ENCODE measurements at regions not wholly inside any gene's neighbourhood (a gene's known extent, or its start where the extent isn't known, plus 50 kb on each side); places are given as distances from the start of the nearest gene placed in this dataset.
"Not testable (repeated sequence)": the region's sequence is repeated elsewhere in the genome, so short reads cannot be mapped to it uniquely, and the experiment has no call there.

DNA sequence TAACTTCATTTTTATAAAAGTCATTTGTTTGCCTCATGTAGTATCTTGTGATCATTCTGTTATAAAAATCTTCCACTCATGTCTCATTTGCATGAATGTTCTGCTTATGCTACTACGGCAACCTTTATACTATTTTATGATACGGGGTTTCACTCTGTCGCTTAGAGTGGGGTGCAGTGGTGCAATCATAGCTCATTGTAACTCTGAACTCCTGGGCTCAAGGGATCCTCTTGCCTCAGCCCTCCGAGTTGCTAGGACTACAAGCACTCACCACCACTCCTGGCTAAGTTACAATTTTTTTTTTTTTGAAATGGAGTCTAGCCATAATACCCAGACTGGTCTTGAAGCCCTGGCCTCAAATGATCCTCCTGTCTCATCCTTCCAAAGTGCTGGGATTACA, 154.4 kb upstream of the PREP start:
- DNase-seq (ENCODE audit: low read depth in 1 of 2, low spot score in 1 of 2) = no peak

DNA sequence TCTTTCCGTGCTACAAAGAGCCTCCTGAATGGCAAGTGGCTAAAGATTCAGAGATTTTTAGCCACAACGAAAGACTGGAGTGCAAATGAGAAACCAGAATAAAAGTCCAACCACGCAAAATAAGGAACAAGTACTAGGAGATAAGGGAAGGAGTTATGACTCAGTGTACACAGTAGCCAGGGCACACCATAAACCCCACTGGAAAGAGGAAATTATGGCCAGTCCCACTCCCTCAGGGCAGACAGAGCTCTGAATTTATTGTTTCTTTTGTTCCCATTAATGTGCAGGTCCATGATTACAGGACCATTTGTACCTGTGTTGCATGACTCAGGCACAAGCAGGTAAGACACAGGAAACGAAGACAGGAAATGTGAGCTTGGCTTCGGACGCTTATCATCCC, 150.3 kb upstream of the PREP start:
- no peak for DNase-seq (ENCODE audit: low read depth in 1 of 2, low spot score in 1 of 2)

DNA sequence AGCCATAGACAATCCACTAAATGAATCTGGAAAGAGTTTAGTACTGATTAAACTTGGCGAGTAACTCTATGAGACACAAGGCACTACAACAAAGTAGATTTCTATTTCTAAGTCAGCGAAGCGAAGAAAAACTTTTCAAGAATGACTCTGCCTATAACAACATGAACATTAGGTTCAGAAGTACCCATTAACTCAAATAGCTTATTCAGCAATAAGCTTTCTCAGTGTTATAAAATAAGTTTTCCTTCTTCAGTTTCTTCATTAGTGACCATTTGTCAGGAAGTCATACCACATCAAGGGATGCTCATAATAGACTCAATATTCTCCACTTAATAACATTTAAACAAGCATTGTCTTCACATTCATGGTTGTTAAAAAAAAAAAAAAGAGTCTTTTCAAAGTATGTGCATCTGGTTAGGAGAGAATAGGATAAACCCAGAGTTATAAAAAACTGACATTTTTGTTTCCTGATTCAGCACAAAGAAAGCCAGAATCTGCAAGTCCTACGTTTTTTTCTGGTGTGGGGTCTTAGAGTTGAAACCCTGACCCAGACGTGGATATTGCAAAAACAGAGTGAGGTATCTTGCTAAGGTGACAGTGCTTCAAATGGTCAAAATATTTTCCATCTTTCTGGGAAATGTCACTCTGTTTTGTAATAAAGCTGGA, 148.2 kb upstream of the PREP start:
- DNase-seq (ENCODE audit: low read depth in 1 of 2, low spot score in 1 of 2) = no peak

DNA sequence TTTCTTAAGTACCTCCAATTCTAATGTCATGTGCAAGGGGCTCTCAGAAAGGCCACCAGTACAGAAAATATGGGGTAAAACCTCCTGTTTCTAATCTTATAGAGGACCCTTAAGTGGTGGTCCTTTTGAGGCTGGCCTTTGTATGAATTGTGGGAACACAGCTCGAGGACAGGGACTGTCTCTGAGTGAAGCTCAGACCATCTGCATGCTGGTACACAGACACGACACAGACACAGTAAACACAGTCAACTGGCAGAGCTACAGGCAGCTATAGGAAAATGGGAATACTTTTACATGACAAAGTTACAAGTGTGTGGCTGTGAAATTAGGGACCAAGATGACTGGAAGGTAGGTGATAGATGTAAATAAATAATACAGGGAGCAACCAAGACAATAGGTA, 143.9 kb upstream of the PREP start:
- no peak for DNase-seq (ENCODE audit: low read depth in 1 of 2, low spot score in 1 of 2)

DNA sequence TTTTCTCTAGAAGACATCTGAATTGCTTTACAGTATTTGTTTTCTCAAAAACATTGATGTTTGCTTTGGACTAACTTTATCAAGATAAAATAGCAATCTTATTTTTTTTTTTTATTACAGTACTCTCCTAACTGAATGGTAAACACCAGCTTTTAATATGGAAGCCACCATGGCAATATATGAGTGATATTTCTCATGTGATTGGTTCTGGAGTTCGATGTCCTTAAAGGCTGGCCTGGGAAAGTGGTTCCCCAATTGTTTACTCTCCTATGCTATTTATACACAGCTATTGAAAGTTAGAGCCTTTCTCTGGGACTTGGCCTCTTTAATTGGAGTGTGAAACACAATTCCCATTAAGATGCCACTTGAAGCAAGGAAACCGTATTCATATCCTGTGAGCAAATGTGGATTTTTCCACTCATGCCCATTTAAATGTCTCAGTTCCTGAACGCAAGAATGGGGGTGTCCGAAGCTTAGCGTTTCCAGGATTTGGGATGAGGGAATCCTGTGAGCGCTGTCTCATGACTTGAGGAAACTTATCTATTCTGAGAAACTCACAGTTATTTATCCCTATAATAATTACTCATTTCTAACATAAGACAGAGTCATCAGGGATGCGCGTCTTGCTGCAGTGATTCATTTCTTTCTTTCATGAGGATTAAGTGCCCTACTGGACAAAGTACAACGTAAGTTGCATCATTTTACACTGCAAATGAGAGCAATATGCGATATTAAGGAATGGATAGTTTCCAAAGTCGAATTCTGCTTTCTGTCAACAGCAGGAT, 143.3 kb upstream of the PREP start:
- no peak for DNase-seq (ENCODE audit: low read depth in 1 of 2, low spot score in 1 of 2)

DNA sequence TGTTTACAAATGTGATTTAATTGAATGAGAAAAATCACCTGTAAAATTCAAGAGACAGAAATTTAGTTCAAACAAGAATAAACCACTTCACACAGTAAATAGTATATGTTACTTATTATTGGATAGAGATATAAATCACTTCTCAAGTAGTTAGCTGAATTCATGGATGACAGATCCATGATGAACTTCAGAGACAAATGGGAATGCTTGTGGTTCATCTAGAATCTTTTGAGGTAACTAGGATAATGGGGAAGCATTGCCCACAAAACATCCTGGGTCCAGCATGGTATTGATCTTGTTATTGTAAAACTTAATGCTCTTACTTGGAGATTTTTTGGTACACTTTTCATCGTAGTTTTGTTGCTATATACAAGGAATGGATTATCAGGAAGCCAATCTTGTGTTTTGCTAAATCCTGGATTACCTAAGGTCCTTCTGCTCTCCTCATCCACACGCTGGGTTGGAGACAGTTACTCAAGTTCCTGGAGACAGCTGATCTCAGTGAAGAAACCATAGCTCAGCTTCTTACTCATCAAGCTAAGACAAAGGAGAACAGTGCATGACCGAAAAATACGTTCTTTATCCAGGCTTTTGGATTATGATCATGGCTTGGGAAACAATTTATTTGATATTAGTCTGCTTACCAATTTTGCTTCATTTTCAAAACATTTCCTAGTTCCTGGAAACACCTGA, 142.5 kb upstream of the PREP start:
- no peak for DNase-seq (ENCODE audit: low read depth in 1 of 2, low spot score in 1 of 2)

DNA sequence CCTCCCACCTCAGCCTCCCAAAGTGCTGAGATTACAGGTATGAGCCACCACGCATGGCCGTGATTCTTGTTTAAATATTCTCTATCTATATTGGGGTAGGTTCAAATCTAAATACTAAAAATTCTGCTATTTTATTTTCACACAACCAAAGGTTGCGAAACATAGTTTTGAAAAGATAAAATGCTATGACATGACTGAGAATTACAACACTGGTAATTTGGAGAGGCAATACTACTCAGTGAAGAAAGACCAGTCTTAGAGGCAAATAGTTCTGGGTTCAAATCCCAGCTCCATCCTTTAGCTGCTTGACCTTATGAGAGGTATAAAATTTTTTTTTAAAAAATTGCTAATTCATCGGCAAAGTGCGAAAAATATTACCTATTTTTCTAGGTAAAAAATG, 137.0 kb upstream of the PREP start:
- DNase-seq (ENCODE audit: low read depth in 1 of 2, low spot score in 1 of 2) = no peak

DNA sequence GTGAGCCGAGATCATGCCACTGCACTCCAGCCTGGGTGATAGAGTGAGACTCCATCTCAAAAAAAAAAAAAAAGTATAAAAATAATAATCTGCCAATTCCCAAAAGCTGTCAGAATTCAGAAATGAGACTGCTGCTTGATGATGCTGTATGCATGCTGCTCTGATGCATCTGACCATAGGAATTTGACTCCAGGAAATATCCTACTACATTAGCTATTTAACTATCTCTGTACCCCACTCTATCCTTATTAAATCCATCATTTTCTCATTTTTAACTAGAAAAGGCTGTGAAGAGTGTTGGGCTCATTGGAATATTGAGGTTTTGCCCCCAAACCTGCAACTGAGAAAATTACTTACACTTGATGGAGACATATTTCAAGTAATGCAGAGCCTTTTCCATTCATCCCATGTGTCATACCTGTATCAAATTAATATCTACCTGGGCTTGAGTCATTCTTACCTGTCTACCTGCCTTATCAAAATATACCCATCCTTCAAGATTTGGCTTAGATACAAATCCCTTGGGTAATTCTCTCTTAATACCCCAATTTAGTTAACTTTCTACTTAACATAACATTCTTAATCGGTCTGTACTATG, 135.2 kb upstream of the PREP start:
- DNase-seq (ENCODE audit: low read depth in 1 of 2, low spot score in 1 of 2) = no peak

DNA sequence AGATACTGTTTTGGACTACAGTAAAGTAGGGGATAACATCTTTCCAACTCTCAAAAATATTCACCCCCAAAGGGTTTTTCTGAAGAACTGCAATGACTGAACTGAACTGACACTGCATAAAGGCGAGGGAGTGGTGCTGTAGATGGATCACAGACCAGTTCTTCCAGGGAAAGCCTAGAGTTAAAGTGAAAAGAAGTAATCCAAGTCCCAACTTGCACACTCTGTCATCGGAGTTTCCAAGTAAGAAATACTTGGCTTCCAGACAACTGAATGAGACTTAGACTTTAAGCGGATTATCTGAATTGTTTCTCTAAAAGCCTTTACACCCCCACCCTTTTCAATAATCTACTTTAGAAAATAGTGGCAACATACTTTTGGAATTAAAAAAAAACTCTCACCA, 134.1 kb upstream of the PREP start:
- DNase-seq (ENCODE audit: low read depth in 1 of 2, low spot score in 1 of 2) = no peak

DNA sequence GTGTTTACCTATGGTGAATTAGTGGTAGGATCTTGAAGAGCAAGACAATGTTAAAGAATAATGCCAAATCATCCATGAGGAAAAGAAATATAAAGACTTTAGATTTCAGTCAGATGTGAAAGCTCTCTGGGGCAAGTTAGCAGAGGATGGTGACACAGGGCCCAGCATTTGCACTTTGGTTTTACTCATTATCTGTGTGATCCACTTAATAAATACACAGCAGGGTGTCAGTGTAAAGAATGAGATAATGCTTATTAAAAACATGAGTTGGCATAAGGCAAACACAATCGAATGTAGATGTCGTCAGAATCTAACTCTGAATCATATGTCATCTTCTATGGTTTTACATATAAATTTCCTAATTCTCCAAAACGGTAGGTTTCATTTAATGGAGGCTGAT, 130.4 kb upstream of the PREP start:
- no peak for DNase-seq (ENCODE audit: low read depth in 1 of 2, low spot score in 1 of 2)

DNA sequence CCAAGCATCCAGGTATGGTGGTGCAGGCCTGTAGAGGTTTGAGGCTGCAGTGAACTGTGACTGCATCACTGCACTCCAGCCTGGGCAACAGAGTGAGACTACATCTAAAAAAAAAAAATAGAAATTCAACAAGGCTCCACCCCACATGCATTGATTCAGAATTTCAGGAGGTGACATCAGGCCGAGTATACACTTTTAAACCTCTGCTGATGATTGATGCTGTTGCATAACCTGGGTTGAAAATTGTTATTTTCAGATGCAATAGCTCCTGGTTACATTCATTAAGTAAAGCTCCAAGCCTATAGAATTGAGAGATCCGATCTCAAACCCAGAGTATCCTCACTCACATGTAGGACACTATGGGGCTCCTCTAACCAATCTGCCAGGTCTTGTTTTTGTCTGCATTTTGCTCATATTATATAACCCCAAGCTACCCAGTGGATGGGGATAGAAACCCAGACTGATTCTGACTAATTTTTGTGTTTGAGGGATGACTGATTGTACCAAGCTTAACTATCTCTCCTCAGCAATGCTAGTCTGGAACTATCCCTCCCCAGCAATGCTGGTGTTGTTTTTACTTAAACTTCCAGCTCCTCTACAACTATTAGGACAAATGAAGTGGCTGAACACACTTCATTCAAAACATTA, 123.5 kb upstream of the PREP start:
- DNase-seq (ENCODE audit: low read depth in 1 of 2, low spot score in 1 of 2) = no peak

DNA sequence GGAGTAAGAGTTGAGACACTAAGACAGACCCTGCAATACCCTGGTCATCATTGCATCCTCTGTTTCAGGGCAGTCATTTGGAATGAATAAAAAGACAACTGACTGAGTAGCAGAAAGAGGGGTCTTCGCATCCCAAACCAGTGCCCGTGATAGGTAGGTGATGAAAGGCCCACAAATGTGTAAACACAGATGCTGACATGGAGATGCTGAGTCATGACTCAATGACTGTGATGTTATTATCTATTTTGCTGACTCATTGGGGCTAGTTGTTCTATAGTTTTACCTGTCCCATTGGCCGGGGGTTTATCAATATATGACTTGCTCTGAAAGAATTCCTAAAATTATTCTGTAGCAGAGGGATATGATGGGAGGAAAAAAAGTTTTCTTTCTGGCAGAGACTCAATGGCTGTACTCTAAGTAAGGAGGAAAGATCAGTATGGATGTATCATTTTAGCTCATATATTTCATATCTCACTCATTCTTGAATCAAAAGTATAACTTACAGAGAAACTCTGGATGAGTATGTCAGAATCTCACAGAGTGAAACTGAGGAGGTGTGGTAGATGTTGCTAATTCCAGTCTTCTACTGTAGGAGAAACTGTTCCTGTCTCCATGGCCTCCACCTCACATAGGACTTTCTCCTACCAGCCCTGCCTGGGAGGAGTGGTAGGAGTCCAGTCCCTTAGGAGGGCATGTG, 119.9 kb upstream of the PREP start:
- no peak for DNase-seq (ENCODE audit: low read depth in 1 of 2, low spot score in 1 of 2)

DNA sequence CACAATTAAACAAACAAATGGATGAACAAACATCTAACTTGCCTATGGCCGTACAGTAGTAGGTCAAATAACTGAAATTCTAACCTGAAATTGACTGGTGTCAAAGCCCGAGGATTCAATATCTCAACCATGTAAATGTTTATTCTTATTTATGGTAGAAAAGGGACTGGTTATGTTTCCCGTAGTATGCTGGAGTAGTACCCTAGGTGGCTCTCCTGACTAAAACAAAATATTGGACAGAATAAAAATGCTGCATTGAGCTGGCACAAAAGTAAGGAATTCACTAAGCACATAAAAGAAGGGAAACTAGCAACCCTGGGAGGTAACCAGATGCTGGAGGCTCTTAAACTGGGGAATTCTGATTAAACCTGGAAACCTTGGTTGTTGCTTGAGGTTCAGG, 117.1 kb upstream of the PREP start:
- DNase-seq (ENCODE audit: low read depth in 1 of 2, low spot score in 1 of 2) = no peak

DNA sequence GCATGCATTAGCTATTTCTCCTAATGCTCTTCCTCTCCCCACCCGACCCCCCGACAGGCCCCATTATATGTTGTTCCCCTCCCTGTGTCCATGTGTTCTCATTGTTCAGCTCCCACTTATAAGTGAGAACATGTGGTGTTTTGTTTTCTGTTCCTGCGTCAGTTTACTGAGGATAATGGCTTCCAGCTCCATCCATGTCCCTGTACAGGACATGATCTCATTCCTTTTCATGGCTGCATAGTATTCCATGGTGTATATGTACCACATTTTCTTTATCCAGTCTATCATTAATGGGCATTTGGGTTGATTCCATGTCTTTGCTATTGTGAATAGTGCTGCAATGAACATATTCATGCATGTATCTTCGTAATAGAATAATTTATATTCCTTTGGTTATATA, 116.1 kb upstream of the PREP start:
- not testable (repeated sequence) for DNase-seq (ENCODE audit: low read depth in 1 of 2, low spot score in 1 of 2)

DNA sequence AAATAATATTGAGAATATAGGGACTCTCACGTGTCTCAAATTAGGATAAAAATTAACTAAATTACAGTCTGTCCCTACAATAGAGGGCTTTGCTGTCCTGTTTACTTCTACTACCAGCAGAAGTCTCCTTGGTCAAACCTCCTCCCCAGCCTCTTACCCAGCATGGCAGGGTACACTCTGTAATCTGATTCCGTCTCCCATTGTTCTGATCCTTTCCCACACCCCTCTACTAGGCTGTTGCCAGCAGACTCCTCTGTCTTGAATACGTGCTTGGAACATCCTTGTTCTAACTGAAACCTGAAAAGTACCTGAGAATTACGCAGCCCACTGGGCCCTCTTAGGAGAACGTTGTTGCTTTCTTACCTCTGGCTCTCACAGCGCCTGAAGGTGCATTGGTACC, 112.2 kb upstream of the PREP start:
- no peak for DNase-seq (ENCODE audit: low read depth in 1 of 2, low spot score in 1 of 2)

DNA sequence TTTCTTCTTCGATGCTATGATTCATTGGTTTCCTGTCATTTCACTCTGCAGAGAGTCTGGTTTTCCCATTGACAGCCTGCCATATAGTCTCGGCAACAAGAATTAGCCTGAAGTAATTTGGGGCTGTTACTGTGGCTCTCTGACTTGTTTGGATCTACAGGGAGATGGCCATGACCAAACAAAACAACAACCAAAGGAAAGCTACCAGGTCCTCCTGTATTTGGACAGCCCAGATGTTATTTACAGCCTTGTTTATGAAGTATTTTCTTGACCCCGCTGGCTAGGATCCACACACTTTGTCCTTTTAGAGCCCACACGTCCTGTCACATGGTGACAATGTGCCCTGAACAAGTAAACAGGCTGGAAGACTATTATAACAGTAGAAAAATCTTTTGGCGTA, 111.4 kb upstream of the PREP start:
- DNase-seq (ENCODE audit: low read depth in 1 of 2, low spot score in 1 of 2) = no peak

DNA sequence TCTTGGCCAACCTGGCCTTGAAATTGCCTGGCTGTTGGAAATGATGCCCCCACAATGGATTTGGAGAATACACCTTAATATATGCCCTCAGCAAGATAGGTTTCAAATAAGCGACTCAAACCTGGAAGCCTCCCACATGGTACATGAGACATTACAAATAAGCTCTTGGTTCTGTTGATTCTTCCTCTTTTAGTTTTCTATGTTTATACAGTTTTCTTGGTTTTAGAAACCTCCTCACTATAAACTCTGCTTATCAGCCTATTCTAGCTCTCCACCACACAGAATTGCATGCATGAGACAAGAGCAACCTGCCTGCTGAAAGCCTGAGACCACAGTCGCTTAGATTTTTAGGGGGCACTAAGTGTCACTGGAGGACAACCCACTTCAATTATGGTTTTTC, 108.8 kb upstream of the PREP start:
- no peak for DNase-seq (ENCODE audit: low read depth in 1 of 2, low spot score in 1 of 2)

DNA sequence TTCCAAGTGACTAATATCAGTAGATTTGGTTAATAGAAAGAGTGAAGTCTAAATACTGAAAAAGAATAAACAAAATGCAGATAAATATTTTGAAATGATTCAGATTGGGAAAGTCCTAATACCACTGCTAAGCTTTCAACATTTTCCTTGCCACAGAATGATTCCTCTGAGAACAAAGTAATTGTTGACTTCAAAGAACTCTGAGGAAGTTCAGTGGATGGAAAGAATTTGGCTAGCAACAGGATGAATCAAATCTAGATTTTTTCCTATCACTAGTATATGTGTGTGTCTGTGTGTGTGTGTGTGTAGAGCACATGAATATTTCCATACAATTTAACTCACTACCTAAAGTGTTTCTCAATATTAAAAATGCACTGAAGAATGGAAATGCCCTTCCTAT, 107.9 kb upstream of the PREP start:
- DNase-seq (ENCODE audit: low read depth in 1 of 2, low spot score in 1 of 2) = no peak

DNA sequence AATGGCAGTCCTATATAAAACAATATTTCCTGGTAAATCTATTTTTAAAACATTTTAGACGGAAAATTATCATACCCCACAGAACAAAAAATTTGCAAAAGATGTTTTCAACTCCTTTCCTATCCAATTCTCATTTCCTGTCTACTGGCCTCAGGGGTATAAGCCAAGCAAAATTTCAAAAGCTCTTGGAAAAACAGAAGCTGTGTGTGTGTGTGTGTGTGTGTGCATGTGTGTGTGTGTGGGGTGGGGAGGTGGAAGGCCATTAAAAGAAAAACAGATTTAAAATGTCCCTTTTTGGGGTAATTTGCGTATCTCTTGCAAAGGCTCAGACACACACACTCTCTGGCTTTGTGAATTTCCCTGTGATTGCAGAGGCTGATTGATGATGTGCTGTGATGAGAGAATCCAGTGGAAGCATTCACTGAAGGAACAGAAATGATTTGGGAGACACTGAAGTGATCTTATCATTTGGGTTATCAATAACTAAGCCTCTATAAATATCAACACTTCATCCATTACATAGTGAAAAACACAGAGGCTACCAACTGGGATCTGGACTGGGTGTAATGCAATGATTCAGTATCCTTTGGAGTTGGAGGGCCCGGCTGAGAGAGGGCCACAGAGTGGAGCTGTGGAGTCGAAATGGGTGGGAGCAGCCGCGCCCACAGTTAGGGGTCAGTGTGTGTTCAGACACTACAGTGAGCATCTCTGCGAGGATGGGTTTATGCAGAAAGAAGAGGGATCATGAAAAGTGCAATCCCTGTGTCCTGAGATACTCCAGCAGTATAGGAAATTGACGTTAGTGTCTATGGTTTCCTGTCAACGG, 106.8 kb upstream of the PREP start:
- DNase-seq (ENCODE audit: low read depth in 1 of 2, low spot score in 1 of 2) = no peak

DNA sequence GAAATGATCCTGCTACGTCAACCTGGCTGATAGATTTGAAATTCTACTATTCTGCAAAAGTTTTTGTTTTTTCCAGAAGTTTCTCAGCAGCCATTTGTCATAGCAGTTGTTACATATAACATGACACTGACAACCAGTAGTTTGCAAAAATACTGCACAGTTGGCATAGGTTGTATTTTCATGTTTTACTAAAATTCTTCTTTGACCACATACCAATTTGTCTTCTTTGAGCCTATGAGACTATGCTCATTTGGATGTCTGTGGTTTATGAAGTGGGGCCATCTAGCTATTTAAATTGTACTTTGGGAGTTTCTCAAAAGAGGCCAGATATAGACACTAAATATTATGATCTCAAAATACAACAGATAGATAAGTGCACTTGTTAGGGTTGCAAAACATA, 104.9 kb upstream of the PREP start:
- DNase-seq (ENCODE audit: low read depth in 1 of 2, low spot score in 1 of 2) = no peak

Data from activated T-helper 1 cell treated with anti-CD3 and anti-CD28 coated beads, Interleukin-2, amount 50 U/mL, for 16 hours (primary cell).